T-cell (primary cell): ENCODE measurements at regions not wholly inside any gene's neighbourhood (a gene's known extent, or its start where the extent isn't known, plus 50 kb on each side); places are given as distances from the start of the nearest gene placed in this dataset.
A peak's percentile ranks its signal among the peaks of the same experiment; 100 is the strongest.
"Not testable (repeated sequence)": the region's sequence is repeated elsewhere in the genome, so short reads cannot be mapped to it uniquely, and the experiment has no call there.

ENCODE experiments used
- ATAC-seq, 4 experiments: fragments of 200-7000 bp in 3 of 4; fragments of 150-1000 bp in 1 of 4; cut with Tn5 transposase; replicated peaks in 1 of 4; 1 replicate in 3 of 4; 2 replicates in 1 of 4; pipeline ENCODE4 v1.10.0; 2021; ENCODE audit warnings: moderate library complexity in 3 of 4, mild to moderate bottlenecking in 2 of 4, moderate number of reproducible peaks in 1 of 4
- CTCF ChIA-PET, 2 donors: fragments of 300-600 bp; sonication (Branson Sonifier 250); formaldehyde crosslinking; loops; one replicate each; lab custom pipeline; 2022; ENCODE audit warnings: antibody characterized with exemption in 2 of 2; lab: Charles Lee
- POLR2A ChIA-PET, 2 donors: fragments of 300-600 bp; sonication (Branson Sonifier 250); formaldehyde crosslinking; loops; one replicate each; lab custom pipeline; 2022; ENCODE audit warnings: antibody characterized with exemption in 2 of 2; lab: Charles Lee
- DNase-seq, 35 experiments: peaks; one replicate each; pipeline versions ENCODE4 v3.0.0 to v3.0.0-alpha.2; 2013 to 2023
- H3K27ac ChIP-seq: one replicate; pipeline ENCODE4 v1.5.1; 2013; ENCODE audit warnings: low read length
- H3K27me3 ChIP-seq, 2 experiments: replicated peaks in 1 of 2; 1 replicate in 1 of 2; 2 replicates in 1 of 2; pipeline versions ENCODE4 v1.6.1 to v1.7.0; 2013; ENCODE audit warnings: low read length in 1 of 2, mixed read lengths in 1 of 2; ENCODE audit not compliant: control insufficient read depth in 2 of 2, insufficient read depth in 2 of 2; ENCODE audit errors: extremely low read depth in 1 of 2
- H3K36me3 ChIP-seq, 2 donors: 1 replicate in 1 of 2; 2 replicates in 1 of 2; pipeline versions ENCODE4 v1.6.1 to v1.7.0; 2013; ENCODE audit warnings: low read length in 1 of 2; ENCODE audit not compliant: control insufficient read depth in 2 of 2, insufficient read depth in 1 of 2; ENCODE audit errors: extremely low read depth in 1 of 2
- H3K4me1 ChIP-seq, 2 experiments: 1 replicate in 1 of 2; 2 replicates in 1 of 2; pipeline versions ENCODE4 v1.6.1 to v1.7.0; 2013; ENCODE audit warnings: low read length in 2 of 2, mixed read lengths in 1 of 2; ENCODE audit not compliant: insufficient read depth in 2 of 2, control insufficient read depth in 1 of 2; ENCODE audit errors: extremely low read depth in 1 of 2
- H3K4me3 ChIP-seq, 2 donors: 1 replicate in 1 of 2; 2 replicates in 1 of 2; pipeline versions ENCODE4 v1.5.1 to v1.7.0; 2013; ENCODE audit warnings: mild to moderate bottlenecking in 2 of 2, low read length in 1 of 2, moderate library complexity in 1 of 2; ENCODE audit not compliant: control insufficient read depth in 1 of 2; ENCODE audit errors: extremely low read depth in 1 of 2
- H3K9me3 ChIP-seq: 2 replicates; pipeline ENCODE4 v1.7.0; 2013
- H3K27ac Mint-ChIP-seq, 2 donors: one replicate each; pipeline ENCODE4 v1.8.0; 2020 to 2021; ENCODE audit warnings: mild to moderate bottlenecking in 2 of 2, mixed read lengths in 2 of 2
- H3K27me3 Mint-ChIP-seq, 2 donors: one replicate each; pipeline ENCODE4 v1.8.0; 2021 to 2022; ENCODE audit warnings: mixed read lengths in 2 of 2
- H3K36me3 Mint-ChIP-seq: one replicate; pipeline ENCODE4 v1.8.0; 2021; ENCODE audit warnings: mixed read lengths
- H3K4me1 Mint-ChIP-seq, 3 donors: one replicate each; pipeline ENCODE4 v1.8.0; 2020 to 2022; ENCODE audit warnings: mixed read lengths in 3 of 3, mild to moderate bottlenecking in 1 of 3
- H3K4me3 Mint-ChIP-seq, 3 donors: one replicate each; pipeline ENCODE4 v1.8.0; 2020 to 2022; ENCODE audit warnings: mild to moderate bottlenecking in 3 of 3, mixed read lengths in 3 of 3, moderate library complexity in 3 of 3
- H3K9me3 Mint-ChIP-seq, 3 donors: one replicate each; pipeline ENCODE4 v1.8.0; 2020 to 2022; ENCODE audit warnings: mixed read lengths in 3 of 3
- WGBS: methylation state at CpG from one replicate; pipeline ENCODE4 v1.1.5; 2013; ENCODE audit warnings: missing lambda C conversion rate; ENCODE audit not compliant: insufficient coverage; 5-methylcytosine and 5-hydroxymethylcytosine counted together

DNA sequence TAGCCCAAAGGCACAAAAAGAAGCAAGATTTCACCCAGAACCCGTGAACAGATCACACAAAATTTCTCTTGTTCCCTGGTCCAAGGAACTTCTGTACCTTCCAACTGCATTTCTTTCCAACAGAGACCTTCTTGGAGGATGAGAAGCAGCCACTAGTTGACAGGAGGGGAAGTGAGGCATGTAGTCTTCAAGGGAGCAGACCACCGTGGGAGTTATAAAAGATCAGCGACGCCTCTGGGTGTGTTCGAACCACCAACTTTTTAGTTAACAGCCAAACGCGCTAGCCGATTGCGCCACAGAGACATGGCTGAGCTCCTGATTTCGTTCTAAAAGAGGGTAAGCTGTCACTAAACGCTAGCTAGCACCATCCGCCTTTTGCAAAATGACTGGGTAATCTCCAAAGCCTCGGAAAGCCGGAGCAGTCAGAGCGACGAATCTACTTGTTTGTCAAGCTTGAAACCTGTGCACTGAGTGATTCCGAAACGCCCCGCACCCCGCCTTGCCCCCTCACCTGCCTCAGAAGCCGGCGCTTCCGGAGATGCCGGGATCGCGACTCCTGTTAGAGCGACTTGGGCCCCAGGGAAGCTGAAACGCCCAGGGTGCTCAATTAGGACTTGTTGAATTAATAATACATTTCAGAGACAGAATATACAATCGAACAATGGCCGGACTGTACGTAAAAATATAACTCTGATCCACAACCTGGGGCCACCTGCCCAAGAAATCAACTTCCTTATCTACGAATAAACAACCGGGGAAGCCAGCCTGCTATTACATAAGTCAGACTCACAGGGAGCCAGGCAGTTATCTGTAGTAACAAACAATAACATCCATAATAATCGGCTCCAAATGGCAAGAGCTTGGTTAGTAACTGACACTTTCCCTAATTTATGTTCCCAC is 140.1 kb downstream of the FAM72C start:
- H3K27me3 Mint-ChIP-seq, H3K27ac Mint-ChIP-seq, H3K9me3 ChIP-seq, H3K27ac ChIP-seq, H3K27me3 ChIP-seq, H3K9me3 Mint-ChIP-seq, H3K4me3 Mint-ChIP-seq, H3K4me1 ChIP-seq, H3K36me3 Mint-ChIP-seq, H3K4me3 ChIP-seq, H3K4me1 Mint-ChIP-seq, POLR2A ChIA-PET, CTCF ChIA-PET, H3K36me3 ChIP-seq: not testable (repeated sequence)
- peak in 1 of 4 experiments; percentile 35 for ATAC-seq
- 60% methylated on average over 1 of the region's 34 CpGs for WGBS
- DNase-seq = peak in 1 of 35 experiments; percentile 0

GRCh38 chr1:143826162-143826561 is 145.6 kb downstream of the FAM72C start:
- H3K27ac Mint-ChIP-seq, CTCF ChIA-PET, H3K9me3 Mint-ChIP-seq, H3K4me1 Mint-ChIP-seq, H3K9me3 ChIP-seq, H3K36me3 Mint-ChIP-seq, H3K4me3 Mint-ChIP-seq, H3K4me3 ChIP-seq, POLR2A ChIA-PET, H3K27me3 ChIP-seq, H3K4me1 ChIP-seq, DNase-seq, ATAC-seq, H3K27ac ChIP-seq, H3K27me3 Mint-ChIP-seq, H3K36me3 ChIP-seq: not testable (repeated sequence)
- no CpG with 5 or more reads among the region's 1 CpG for WGBS

GRCh38 chr1:143824266-143824665 is 147.5 kb downstream of the FAM72C start:
- H3K9me3 Mint-ChIP-seq, CTCF ChIA-PET, H3K4me1 Mint-ChIP-seq, H3K4me3 Mint-ChIP-seq, H3K27ac ChIP-seq, H3K4me1 ChIP-seq, H3K36me3 Mint-ChIP-seq, ATAC-seq, POLR2A ChIA-PET, H3K27me3 ChIP-seq, H3K27me3 Mint-ChIP-seq, H3K27ac Mint-ChIP-seq, H3K36me3 ChIP-seq, H3K4me3 ChIP-seq, DNase-seq, H3K9me3 ChIP-seq: not testable (repeated sequence)
- no CpG with 5 or more reads among the region's 3 CpGs for WGBS

- DNase-seq, H3K9me3 ChIP-seq, H3K27ac ChIP-seq, H3K27ac Mint-ChIP-seq, H3K9me3 Mint-ChIP-seq, POLR2A ChIA-PET, H3K36me3 Mint-ChIP-seq, H3K27me3 ChIP-seq, ATAC-seq, H3K36me3 ChIP-seq, H3K4me1 ChIP-seq, CTCF ChIA-PET, H3K27me3 Mint-ChIP-seq, H3K4me3 ChIP-seq, H3K4me3 Mint-ChIP-seq, H3K4me1 Mint-ChIP-seq: not testable (repeated sequence)
- WGBS = no CpG with 5 or more reads among the region's 4 CpGs
Observed at GRCh38 chr1:143820058-143820457, 151.7 kb downstream of the FAM72C start.

DNA sequence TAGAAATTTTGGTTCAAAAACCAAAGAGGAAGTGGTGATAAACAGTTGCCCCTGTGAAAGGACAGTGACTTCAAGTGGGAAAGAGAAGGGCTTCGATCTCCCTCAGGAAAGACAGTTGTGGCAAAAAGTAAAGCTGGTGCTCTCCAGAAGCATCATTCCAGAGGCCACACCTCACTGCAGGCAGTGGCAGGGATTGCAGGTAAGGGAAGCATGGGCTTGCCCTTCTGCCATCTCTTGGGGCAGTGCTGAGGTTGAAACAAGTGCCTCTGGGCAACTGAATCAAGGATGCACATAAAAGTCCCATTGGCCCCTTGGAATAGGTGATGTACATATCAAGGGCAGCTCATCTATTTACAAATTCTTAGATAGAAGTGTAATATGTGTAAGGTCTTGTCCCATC is 155.4 kb downstream of the FAM72C start:
- no CpG with 5 or more reads among the region's 1 CpG for WGBS
- H3K4me1 ChIP-seq, H3K36me3 ChIP-seq, CTCF ChIA-PET, POLR2A ChIA-PET, H3K4me3 ChIP-seq, H3K4me1 Mint-ChIP-seq, H3K9me3 Mint-ChIP-seq, DNase-seq, H3K27me3 ChIP-seq, H3K4me3 Mint-ChIP-seq, H3K9me3 ChIP-seq, H3K27ac ChIP-seq, H3K27me3 Mint-ChIP-seq, ATAC-seq, H3K36me3 Mint-ChIP-seq, H3K27ac Mint-ChIP-seq: not testable (repeated sequence)

DNA sequence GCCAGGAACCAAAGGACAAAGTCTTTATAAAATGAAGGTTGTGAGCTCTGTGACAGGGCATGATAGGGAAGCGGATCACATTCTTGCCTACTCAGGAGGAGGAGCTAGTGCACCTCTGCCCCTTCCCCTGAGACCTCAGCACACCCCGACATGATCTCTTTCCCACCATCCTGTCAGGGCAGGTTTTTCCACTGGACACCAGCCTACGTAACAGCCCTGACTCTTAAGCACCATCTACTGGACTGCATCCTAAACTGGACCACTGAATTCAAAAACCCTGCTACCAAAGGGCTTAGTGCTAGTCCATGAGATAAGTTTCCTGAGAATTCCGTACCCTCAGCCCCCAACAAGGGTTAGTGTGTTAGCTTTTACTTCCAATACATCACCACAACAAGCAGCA is 166.4 kb downstream of the FAM72C start:
- H3K4me1 Mint-ChIP-seq, POLR2A ChIA-PET, H3K27ac ChIP-seq, ATAC-seq, H3K36me3 ChIP-seq, H3K4me3 Mint-ChIP-seq, H3K9me3 ChIP-seq, H3K27me3 Mint-ChIP-seq, H3K36me3 Mint-ChIP-seq, H3K9me3 Mint-ChIP-seq, H3K27ac Mint-ChIP-seq, H3K27me3 ChIP-seq, H3K4me3 ChIP-seq, H3K4me1 ChIP-seq, CTCF ChIA-PET, DNase-seq: not testable (repeated sequence)
- WGBS = no CpG with 5 or more reads among the region's 4 CpGs
